Mesendoderm (in vitro differentiated cells): ENCODE measurements at regions not wholly inside any gene's neighbourhood (a gene's known extent, or its start where the extent isn't known, plus 50 kb on each side); places are given as distances from the start of the nearest gene placed in this dataset.

Experiments used
- DNase-seq: peaks from one replicate; pipeline ENCODE4 v3.0.0; 2013
- H2AK5ac ChIP-seq: 2 replicates; pipeline ENCODE4 v1.6.1; 2013; ENCODE audit warnings: low read length, inconsistent platforms
- H2BK120ac ChIP-seq: 2 replicates; pipeline ENCODE4 v1.6.1; 2013; ENCODE audit warnings: low read depth, mild to moderate bottlenecking, low read length, moderate library complexity, mixed read lengths
- H2BK15ac ChIP-seq: replicated peaks from 2 replicates; pipeline ENCODE4 v1.6.1; 2013; ENCODE audit warnings: low read depth, mild to moderate bottlenecking, moderate library complexity
- H2BK5ac ChIP-seq: 2 replicates; pipeline ENCODE4 v1.6.1; 2013; ENCODE audit warnings: low read length, inconsistent platforms
- H3K18ac ChIP-seq: 2 replicates; pipeline ENCODE4 v1.6.1; 2013; ENCODE audit warnings: mild to moderate bottlenecking, low read length, mixed read lengths
- H3K23ac ChIP-seq: one replicate; pipeline ENCODE4 v1.6.1; 2013; ENCODE audit warnings: low read length
- H3K27ac ChIP-seq: 2 replicates; pipeline ENCODE4 v1.5.1; 2013; ENCODE audit warnings: low read depth, mild to moderate bottlenecking, inconsistent platforms, low read length, moderate library complexity
- H3K27me3 ChIP-seq: 2 replicates; pipeline ENCODE4 v1.6.1; 2013; ENCODE audit warnings: low read length, control low read depth, mild to moderate bottlenecking, inconsistent platforms; ENCODE audit not compliant: insufficient read depth, poor library complexity
- H3K36me3 ChIP-seq: 2 replicates; pipeline ENCODE4 v1.6.1; 2013; ENCODE audit warnings: low read length, inconsistent platforms; ENCODE audit not compliant: control insufficient read depth, insufficient read depth
- H3K4ac ChIP-seq: one replicate; pipeline ENCODE4 v1.6.1; 2013; ENCODE audit warnings: low read depth, mild to moderate bottlenecking, low read length, moderate library complexity
- H3K4me1 ChIP-seq: 2 replicates; pipeline ENCODE4 v1.6.1; 2013; ENCODE audit warnings: low read depth, low read length, inconsistent platforms; ENCODE audit not compliant: control insufficient read depth
- H3K4me2 ChIP-seq: 2 replicates; pipeline ENCODE4 v1.6.1; 2013; ENCODE audit warnings: low read length
- H3K4me3 ChIP-seq: 2 replicates; pipeline ENCODE4 v1.5.1; 2013; ENCODE audit warnings: mild to moderate bottlenecking, low read length
- H3K56ac ChIP-seq: one replicate; pipeline ENCODE4 v1.6.1; 2013; ENCODE audit warnings: low read length
- H3K79me1 ChIP-seq: 2 replicates; pipeline ENCODE4 v1.6.1; 2013; ENCODE audit warnings: low read length, inconsistent platforms
- H3K79me2 ChIP-seq: 2 replicates; pipeline ENCODE4 v1.6.1; 2013; ENCODE audit warnings: mild to moderate bottlenecking, low read length; ENCODE audit not compliant: control insufficient read depth, insufficient read depth
- H3K9ac ChIP-seq: 2 replicates; pipeline ENCODE4 v1.6.1; 2013; ENCODE audit warnings: low read length, inconsistent platforms
- H4K5ac ChIP-seq: one replicate; pipeline ENCODE4 v1.6.1; 2013; ENCODE audit warnings: low read length
- H4K8ac ChIP-seq: one replicate; pipeline ENCODE4 v1.6.1; 2013; ENCODE audit warnings: low read depth, mild to moderate bottlenecking, control low read depth, low read length, moderate library complexity
- WGBS: extraction: QIAGEN DNeasy Blood & Tissue Kit; methylation state at CpG from one replicate; pipeline ENCODE4 v1.1.7; 2013; ENCODE audit warnings: low lambda C conversion rate, missing lambda C conversion rate; ENCODE audit not compliant: insufficient coverage; ENCODE audit errors: extremely low coverage; 5-methylcytosine and 5-hydroxymethylcytosine counted together

- H3K23ac ChIP-seq, result no peak overlapping the region
- H3K18ac ChIP-seq, result no peak overlapping the region
- no CpG with 5 or more reads among the region's 17 CpGs for WGBS
- H3K4me1 ChIP-seq, result no peaks in the 10 kb centered on the region
- no peak overlapping the region for H3K27ac ChIP-seq
- H3K56ac ChIP-seq, result no peak overlapping the region
- H2AK5ac ChIP-seq, result no peak overlapping the region
- no peak overlapping the region for H4K5ac ChIP-seq
- no peak overlapping the region for H4K8ac ChIP-seq
- H3K4me2 ChIP-seq, result no peak overlapping the region
- H3K4me3 ChIP-seq, result no peak overlapping the region
- H3K79me1 ChIP-seq, result no peaks in the 10 kb centered on the region
- H2BK120ac ChIP-seq, result no peak overlapping the region
- no peaks in the 10 kb centered on the region for H3K36me3 ChIP-seq
- no peaks in the 10 kb centered on the region for H3K27me3 ChIP-seq
- no peak overlapping the region for H3K4ac ChIP-seq
- no peak for DNase-seq
- H3K79me2 ChIP-seq, result no peaks in the 10 kb centered on the region
- H2BK15ac ChIP-seq, result no peak overlapping the region
- H3K9ac ChIP-seq, result no peak overlapping the region
- H2BK5ac ChIP-seq, result no peak overlapping the region
These were observed 212.2 kb downstream of the C9orf50 start for GRCh38 chr9:129408535-129409215.

GRCh38 chr9:129407905-129408452 is 212.9 kb downstream of the C9orf50 start:
- Histone ChIP-seq H4K5ac (no peak overlapping the region), H3K9ac (no peak overlapping the region), H2BK120ac (no peak overlapping the region), H2BK15ac (no peak overlapping the region), H3K4me1 (no peaks in the 10 kb centered on the region), H3K23ac (no peak overlapping the region), H3K79me2 (no peaks in the 10 kb centered on the region), H3K4ac (no peak overlapping the region), H2AK5ac (no peak overlapping the region), H3K27me3 (no peaks in the 10 kb centered on the region), H2BK5ac (no peak overlapping the region), H3K36me3 (no peaks in the 10 kb centered on the region), H3K56ac (no peak overlapping the region), H3K79me1 (no peaks in the 10 kb centered on the region), H3K4me3 (no peak overlapping the region), H4K8ac (no peak overlapping the region), H3K4me2 (no peak overlapping the region), H3K18ac (no peak overlapping the region), H3K27ac (no peak overlapping the region)
- no CpG with 5 or more reads among the region's 5 CpGs for WGBS
- DNase-seq, result no peak

- H2BK15ac ChIP-seq, result no peak overlapping the region
- no peak overlapping the region for H3K18ac ChIP-seq
- H3K27me3 ChIP-seq, result no peaks in the 10 kb centered on the region
- no peak overlapping the region for H3K23ac ChIP-seq
- no peak overlapping the region for H3K4me2 ChIP-seq
- H4K5ac ChIP-seq, result no peak overlapping the region
- no peak overlapping the region for H3K56ac ChIP-seq
- no peaks in the 10 kb centered on the region for H3K79me1 ChIP-seq
- no CpG with 5 or more reads among the region's 25 CpGs for WGBS
- no peak overlapping the region for H3K9ac ChIP-seq
- H2BK5ac ChIP-seq, result no peak overlapping the region
- H2AK5ac ChIP-seq, result peak overlapping the region; percentile 45
- H4K8ac ChIP-seq, result no peak overlapping the region
- H3K4me1 ChIP-seq, result no peaks in the 10 kb centered on the region
- no peak overlapping the region for H3K4me3 ChIP-seq
- no peaks in the 10 kb centered on the region for H3K36me3 ChIP-seq
- H3K79me2 ChIP-seq, result no peaks in the 10 kb centered on the region
- H3K27ac ChIP-seq, result no peak overlapping the region
- DNase-seq, result no peak
- no peak overlapping the region for H2BK120ac ChIP-seq
- H3K4ac ChIP-seq, result no peak overlapping the region
These were observed 214.3 kb downstream of the C9orf50 start for GRCh38 chr9:129406278-129407225.

GRCh38 chr9:129405827-129406213 is 215.1 kb downstream of the C9orf50 start:
- Histone ChIP-seq H3K4ac (peak overlapping the region; percentile 17), H3K4me1 (no peaks in the 10 kb centered on the region), H3K4me2 (no peak overlapping the region), H2BK120ac (no peak overlapping the region), H3K23ac (no peak overlapping the region), H3K27ac (no peak overlapping the region), H2AK5ac (no peak overlapping the region), H3K9ac (no peak overlapping the region), H3K56ac (no peak overlapping the region), H2BK5ac (no peak overlapping the region), H3K79me2 (no peaks in the 10 kb centered on the region), H4K8ac (no peak overlapping the region), H3K4me3 (no peak overlapping the region), H4K5ac (no peak overlapping the region), H3K79me1 (no peaks in the 10 kb centered on the region), H3K27me3 (no peaks in the 10 kb centered on the region), H2BK15ac (no peak overlapping the region), H3K18ac (no peak overlapping the region), H3K36me3 (no peaks in the 10 kb centered on the region)
- no CpG with 5 or more reads among the region's 6 CpGs for WGBS
- DNase-seq, result no peak

GRCh38 chr9:129405089-129405826 is 215.6 kb downstream of the C9orf50 start:
- Histone ChIP-seq H3K27ac (no peak overlapping the region), H3K4me3 (no peak overlapping the region), H3K36me3 (no peaks in the 10 kb centered on the region), H2AK5ac (no peak overlapping the region), H3K4me1 (no peaks in the 10 kb centered on the region), H2BK5ac (no peak overlapping the region), H4K8ac (no peak overlapping the region), H3K79me2 (no peaks in the 10 kb centered on the region), H3K18ac (peak overlapping the region; percentile 11), H3K23ac (no peak overlapping the region), H2BK120ac (no peak overlapping the region), H3K27me3 (no peaks in the 10 kb centered on the region), H3K56ac (peak overlapping the region; percentile 54), H3K79me1 (no peaks in the 10 kb centered on the region), H2BK15ac (no peak overlapping the region), H4K5ac (no peak overlapping the region), H3K4ac (no peak overlapping the region), H3K9ac (no peak overlapping the region), H3K4me2 (no peak overlapping the region)
- WGBS, result no CpG with 5 or more reads among the region's 13 CpGs
- peak; percentile 55 for DNase-seq
